ENCODE measurements at regions not wholly inside any gene's neighbourhood (a gene's known extent, or its start where the extent isn't known, plus 50 kb on each side); places are given as distances from the start of the nearest gene placed in this dataset.
A peak's percentile ranks its signal among the peaks of the same experiment; 100 is the strongest.

DNA sequence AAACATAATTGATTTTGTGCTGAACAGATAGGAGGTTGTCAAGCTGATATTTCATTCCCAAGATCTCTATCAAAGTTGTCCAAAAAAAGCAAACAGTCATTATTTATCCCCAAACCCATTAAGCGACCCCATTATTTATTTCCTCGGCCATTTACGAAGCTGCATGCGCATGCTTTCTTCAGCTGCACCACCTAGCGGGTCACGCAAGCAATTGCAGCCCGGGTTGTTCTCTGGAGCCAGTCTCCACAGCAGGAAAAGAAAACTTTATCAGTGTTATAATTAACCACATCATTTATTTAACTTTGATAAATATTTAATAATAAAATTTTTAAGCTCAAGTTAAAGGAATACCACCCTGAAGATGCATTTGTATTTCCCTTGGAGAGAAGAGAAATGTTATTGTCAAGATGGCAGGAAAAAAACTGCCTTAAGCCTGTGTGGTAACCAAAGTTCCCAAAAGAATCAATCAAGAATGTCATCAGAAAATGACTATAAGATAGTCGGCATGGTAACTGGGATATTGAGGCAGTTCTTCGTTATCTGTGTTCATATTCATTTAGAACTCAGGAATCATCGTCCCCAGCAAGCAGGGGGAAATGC lies 304.7 kb downstream of the FBXO15 start:
- ChIA-PET POLR2A (ENCODE audit: low non-redundant PET) (no interaction called here), CTCF (interaction anchor here (0.5 to 1.2 kb wide), 8 partner anchors 10 to 704 kb away, joined by 3 to 5 read pairs (median 3); no protein-coding TSS in a partner anchor)

DNA sequence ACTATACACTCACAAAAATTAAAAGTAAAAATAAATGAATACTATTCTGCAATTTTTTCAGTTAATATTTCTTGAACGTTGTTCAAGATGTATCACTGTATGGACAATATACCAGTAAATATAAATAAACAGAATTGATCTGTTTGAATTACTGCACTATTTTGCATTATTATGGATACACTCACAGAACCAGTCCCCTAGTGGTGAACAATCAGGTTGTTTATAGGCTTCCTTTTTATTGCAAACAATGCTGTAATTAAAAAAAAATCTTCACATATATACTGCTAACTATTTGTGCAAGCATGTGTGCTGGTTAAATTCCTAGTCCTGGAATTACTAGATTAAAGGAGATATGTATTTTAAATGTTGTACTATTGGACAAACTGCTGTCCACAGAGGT lies 306.0 kb downstream of the FBXO15 start:
- no peak overlapping the region for H3K27ac ChIP-seq
- POLR2A ChIA-PET (ENCODE audit: low non-redundant PET) = no interaction called here
- DNase-seq (ENCODE audit: low spot score) = no peak
- CTCF ChIA-PET = interaction anchor here (1.1 to 1.2 kb wide), 2 partner anchors 138 to 228 kb away, joined by 3 to 5 read pairs; no protein-coding TSS in a partner anchor
- TF ChIP-seq, protein P1, sequence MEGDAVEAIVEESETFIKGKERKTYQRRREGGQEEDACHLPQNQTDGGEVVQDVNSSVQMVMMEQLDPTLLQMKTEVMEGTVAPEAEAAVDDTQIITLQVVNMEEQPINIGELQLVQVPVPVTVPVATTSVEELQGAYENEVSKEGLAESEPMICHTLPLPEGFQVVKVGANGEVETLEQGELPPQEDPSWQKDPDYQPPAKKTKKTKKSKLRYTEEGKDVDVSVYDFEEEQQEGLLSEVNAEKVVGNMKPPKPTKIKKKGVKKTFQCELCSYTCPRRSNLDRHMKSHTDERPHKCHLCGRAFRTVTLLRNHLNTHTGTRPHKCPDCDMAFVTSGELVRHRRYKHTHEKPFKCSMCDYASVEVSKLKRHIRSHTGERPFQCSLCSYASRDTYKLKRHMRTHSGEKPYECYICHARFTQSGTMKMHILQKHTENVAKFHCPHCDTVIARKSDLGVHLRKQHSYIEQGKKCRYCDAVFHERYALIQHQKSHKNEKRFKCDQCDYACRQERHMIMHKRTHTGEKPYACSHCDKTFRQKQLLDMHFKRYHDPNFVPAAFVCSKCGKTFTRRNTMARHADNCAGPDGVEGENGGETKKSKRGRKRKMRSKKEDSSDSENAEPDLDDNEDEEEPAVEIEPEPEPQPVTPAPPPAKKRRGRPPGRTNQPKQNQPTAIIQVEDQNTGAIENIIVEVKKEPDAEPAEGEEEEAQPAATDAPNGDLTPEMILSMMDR (conservative IDR thresholded peaks at IDR 0.05; ENCODE audit: low read depth) = no peak

More for the DNA sequence above, 304.7 kb downstream of the FBXO15 start:
- DNase-seq (ENCODE audit: low spot score) = peak; percentile 38
- TF ChIP-seq, protein P1 (conservative IDR thresholded peaks at IDR 0.05; ENCODE audit: low read depth) = peak; percentile 99
- no peak overlapping the region for H3K27ac ChIP-seq

DNA sequence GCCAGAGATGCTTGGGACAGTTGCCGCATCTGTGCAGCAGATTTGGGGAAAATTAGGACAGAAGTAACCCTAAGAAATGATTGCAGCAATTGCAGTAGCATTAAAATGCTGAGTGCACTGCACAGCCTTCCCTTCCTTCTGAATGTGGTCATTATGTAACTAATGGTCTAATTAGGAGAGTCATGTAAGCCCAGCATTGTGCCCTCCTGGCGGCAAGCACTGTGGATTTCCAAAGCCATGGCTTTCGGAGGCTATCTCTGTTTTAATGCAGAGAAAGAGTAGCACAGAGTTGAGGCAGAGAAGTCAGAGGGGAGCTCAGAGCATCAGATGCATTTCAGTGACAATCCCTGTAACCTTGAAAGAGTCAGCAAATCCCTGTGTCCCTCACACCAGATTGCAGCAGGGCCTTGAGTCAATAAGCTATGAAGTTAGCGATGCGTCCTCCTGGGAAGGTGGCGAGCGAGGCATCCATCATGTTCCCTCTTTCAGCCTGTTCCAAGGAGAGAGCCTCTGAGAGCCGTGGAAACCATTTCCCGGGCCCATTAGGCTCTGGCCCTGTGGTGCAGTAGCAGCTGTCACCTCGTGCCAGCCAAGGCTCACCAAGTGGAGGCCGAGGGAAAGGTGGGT lies 307.2 kb downstream of the FBXO15 start:
- no peak overlapping the region for H3K27ac ChIP-seq
- DNase-seq (ENCODE audit: low spot score) = no peak
- ChIA-PET POLR2A (ENCODE audit: low non-redundant PET) (no interaction called here), CTCF (no interaction called here)
- TF ChIP-seq, protein P1 (conservative IDR thresholded peaks at IDR 0.05; ENCODE audit: low read depth) = no peak

DNA sequence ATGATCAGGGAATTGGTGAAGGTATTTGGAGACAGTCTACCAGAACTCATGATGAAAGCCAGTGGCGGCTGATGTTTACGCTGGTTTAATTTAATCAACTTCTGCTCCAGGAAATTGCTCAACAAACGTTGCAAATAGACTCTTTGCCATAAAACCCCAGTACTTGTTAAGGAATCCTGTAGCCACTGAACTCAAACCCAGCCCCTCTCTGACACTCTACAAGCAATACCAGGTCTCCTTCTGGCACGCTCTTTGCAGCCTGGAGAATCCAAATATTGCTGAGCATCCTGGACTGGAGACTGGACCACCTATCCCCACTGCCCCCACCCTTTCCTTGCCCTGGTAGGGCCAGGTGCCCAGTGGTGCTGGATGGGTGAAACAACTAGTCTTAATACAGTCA lies 308.2 kb downstream of the FBXO15 start:
- no peak overlapping the region for H3K27ac ChIP-seq
- CTCF ChIA-PET = interaction anchor here (0.8 kb wide), 1 partner anchor 643 kb away, joined by 4 read pairs; no protein-coding TSS in a partner anchor
- POLR2A ChIA-PET (ENCODE audit: low non-redundant PET) = no interaction called here
- TF ChIP-seq, protein P1 (conservative IDR thresholded peaks at IDR 0.05; ENCODE audit: low read depth) = no peak
- DNase-seq (ENCODE audit: low spot score) = no peak

DNA sequence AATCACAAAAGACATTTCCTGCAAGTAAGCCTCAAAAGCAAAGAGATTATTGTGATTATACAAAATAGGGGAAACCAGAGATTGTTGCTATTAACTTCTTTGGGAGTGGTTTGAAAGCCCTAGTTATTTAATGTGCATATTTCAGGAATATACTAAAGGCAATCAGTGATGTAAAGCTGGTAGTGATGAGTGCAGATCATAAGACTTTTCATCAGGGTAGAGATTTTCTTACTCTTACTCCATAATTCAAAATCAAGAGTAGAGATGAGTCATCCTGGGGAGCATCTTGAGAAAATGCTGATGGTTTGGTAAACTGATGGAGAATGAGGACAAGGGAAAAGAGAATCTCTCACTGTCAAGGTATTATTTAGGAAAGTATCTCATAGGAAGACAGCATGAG lies 309.5 kb downstream of the FBXO15 start:
- ChIA-PET CTCF (no interaction called here), POLR2A (ENCODE audit: low non-redundant PET) (no interaction called here)
- no peak for DNase-seq (ENCODE audit: low spot score)
- no peak overlapping the region for H3K27ac ChIP-seq
- TF ChIP-seq, protein P1 (conservative IDR thresholded peaks at IDR 0.05; ENCODE audit: low read depth) = no peak

DNA sequence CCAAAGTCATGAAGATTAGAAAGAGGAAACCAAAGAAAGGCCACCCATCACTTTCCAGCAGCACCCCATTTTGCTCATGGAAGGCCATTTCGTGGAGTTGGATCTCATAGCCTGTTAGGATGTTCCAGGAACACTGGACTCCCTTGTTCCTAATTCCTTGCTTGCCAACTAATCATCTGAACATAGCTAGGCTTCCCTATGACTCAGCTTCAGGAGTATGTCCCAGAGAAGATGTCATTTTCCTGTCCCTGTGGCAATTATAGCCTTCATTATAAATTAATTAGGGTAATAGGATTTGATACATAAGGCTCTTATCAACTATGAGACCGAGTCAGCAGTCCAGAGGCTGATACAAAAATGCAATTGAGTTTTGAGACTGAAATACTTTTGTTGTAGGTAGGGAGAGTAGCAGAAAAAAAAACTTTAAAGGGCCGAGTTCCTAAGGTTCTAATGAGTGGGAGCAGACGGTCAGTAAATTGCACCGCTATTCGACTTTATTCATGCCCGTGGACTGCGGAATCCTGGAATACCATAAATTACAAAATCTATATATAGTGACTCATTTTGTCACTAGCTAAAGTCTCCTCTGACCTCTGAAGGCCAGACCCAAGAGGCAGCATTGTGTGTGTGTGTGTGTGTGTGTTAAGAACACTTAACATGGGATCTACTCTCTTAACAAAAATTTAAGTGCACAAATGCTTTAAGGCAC lies 311.8 kb downstream of the FBXO15 start:
- TF ChIP-seq, protein P1 (conservative IDR thresholded peaks at IDR 0.05; ENCODE audit: low read depth) = no peak
- DNase-seq (ENCODE audit: low spot score) = no peak
- CTCF ChIA-PET = no interaction called here
- POLR2A ChIA-PET (ENCODE audit: low non-redundant PET) = no interaction called here
- H3K27ac ChIP-seq = no peak overlapping the region

Data from RWPE1 (cell line).